ENCODE measurements at regions not wholly inside any gene's neighbourhood (a gene's known extent, or its start where the extent isn't known, plus 50 kb on each side); places are given as distances from the start of the nearest gene placed in this dataset.
A peak's percentile ranks its signal among the peaks of the same experiment; 100 is the strongest.

DNA sequence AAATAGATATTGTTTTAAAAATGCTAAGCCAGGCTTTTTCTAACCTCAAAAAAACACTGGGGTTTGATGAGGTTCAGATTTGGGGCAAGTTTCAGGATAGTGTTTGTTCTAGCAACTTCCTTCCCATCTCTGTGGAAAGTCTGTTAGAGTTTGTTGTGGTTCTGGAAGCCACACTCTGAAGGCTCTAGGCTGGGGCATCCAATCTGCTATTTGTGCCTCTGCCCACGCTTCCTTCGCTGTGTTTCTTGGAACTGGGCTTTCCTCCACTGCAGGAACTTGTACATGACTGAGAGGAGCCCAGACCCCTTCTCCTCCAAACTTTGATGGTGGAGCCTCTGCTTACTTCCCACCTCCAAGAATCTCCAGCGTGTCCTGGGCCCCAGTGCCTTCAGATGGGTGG is 108.5 kb upstream of the SLC25A13 start:
- no peak overlapping the region for H3K4me3 Mint-ChIP-seq
- no peak overlapping the region for H3K27ac Mint-ChIP-seq
- peaks cover 11% of the 10 kb centered on the region for H3K4me1 Mint-ChIP-seq (ENCODE audit: unreplicated experiment)
- no peaks in the 10 kb centered on the region for H3K27me3 Mint-ChIP-seq
- DNase-seq (ENCODE audit: extremely low spot score, unreplicated experiment) = no peak
- H3K9me3 Mint-ChIP-seq = peaks cover 4% of the 10 kb centered on the region
- TF ChIP-seq, protein P1, sequence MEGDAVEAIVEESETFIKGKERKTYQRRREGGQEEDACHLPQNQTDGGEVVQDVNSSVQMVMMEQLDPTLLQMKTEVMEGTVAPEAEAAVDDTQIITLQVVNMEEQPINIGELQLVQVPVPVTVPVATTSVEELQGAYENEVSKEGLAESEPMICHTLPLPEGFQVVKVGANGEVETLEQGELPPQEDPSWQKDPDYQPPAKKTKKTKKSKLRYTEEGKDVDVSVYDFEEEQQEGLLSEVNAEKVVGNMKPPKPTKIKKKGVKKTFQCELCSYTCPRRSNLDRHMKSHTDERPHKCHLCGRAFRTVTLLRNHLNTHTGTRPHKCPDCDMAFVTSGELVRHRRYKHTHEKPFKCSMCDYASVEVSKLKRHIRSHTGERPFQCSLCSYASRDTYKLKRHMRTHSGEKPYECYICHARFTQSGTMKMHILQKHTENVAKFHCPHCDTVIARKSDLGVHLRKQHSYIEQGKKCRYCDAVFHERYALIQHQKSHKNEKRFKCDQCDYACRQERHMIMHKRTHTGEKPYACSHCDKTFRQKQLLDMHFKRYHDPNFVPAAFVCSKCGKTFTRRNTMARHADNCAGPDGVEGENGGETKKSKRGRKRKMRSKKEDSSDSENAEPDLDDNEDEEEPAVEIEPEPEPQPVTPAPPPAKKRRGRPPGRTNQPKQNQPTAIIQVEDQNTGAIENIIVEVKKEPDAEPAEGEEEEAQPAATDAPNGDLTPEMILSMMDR (conservative IDR thresholded peaks at IDR 0.05) = no peak
- H3K36me3 Mint-ChIP-seq = peaks cover 3% of the 10 kb centered on the region

- H3K9me3 Mint-ChIP-seq = peaks cover 10% of the 10 kb centered on the region
Measured at GRCh38 chr7:96427143-96427542, 105.2 kb upstream of the SLC25A13 start.

GRCh38 chr7:96426685-96427084 is 104.8 kb upstream of the SLC25A13 start:
- no peak for DNase-seq (ENCODE audit: extremely low spot score, unreplicated experiment)

More at GRCh38 chr7:96427143-96427542, 105.2 kb upstream of the SLC25A13 start:
- Mint-ChIP-seq H3K27me3 (no peaks in the 10 kb centered on the region), H3K27ac (no peak overlapping the region), H3K4me1 (ENCODE audit: unreplicated experiment) (peaks cover 14% of the 10 kb centered on the region), H3K36me3 (peaks cover 6% of the 10 kb centered on the region), H3K4me3 (no peak overlapping the region)
- DNase-seq (ENCODE audit: extremely low spot score, unreplicated experiment) = no peak
- TF ChIP-seq, protein P1 (conservative IDR thresholded peaks at IDR 0.05) = peak; percentile 53

DNA sequence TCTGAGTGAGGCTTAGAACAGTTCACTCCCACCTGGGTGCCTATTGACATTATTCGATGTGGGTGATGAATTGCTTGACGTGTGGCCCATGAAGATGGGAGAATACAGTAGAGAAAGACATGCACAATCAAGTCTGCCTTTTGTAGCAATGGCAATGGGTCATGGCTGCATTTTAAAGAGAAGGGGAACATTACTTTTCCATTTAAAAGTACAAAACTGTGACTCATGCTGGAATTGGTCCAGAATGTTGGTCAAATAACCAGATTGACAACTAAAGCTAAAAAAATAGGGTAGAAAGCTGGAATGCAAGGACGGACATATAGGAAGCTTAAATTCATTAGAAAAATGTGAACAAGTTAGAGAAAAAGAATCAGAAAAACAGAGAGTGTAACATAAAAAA is 104.1 kb upstream of the SLC25A13 start:
- no peak overlapping the region for H3K27ac Mint-ChIP-seq
- no peak overlapping the region for H3K4me3 Mint-ChIP-seq

More at GRCh38 chr7:96426685-96427084, 104.8 kb upstream of the SLC25A13 start:
- H3K4me1 Mint-ChIP-seq (ENCODE audit: unreplicated experiment) = peaks cover 18% of the 10 kb centered on the region
- peaks cover 6% of the 10 kb centered on the region for H3K36me3 Mint-ChIP-seq
- peaks cover 10% of the 10 kb centered on the region for H3K9me3 Mint-ChIP-seq
- H3K4me3 Mint-ChIP-seq = no peak overlapping the region
- H3K27me3 Mint-ChIP-seq = no peaks in the 10 kb centered on the region
- TF ChIP-seq, protein P1 (conservative IDR thresholded peaks at IDR 0.05) = no peak
- no peak overlapping the region for H3K27ac Mint-ChIP-seq

GRCh38 chr7:96424411-96424810 is 102.5 kb upstream of the SLC25A13 start:
- Mint-ChIP-seq H3K4me1 (ENCODE audit: unreplicated experiment) (peaks cover 21% of the 10 kb centered on the region), H3K27me3 (no peaks in the 10 kb centered on the region), H3K4me3 (no peak overlapping the region), H3K36me3 (peaks cover 6% of the 10 kb centered on the region), H3K27ac (no peak overlapping the region), H3K9me3 (peaks cover 10% of the 10 kb centered on the region)
- TF ChIP-seq, protein P1 (conservative IDR thresholded peaks at IDR 0.05) = no peak
- no peak for DNase-seq (ENCODE audit: extremely low spot score, unreplicated experiment)

More for the DNA sequence above, 104.1 kb upstream of the SLC25A13 start:
- TF ChIP-seq, protein P1 (conservative IDR thresholded peaks at IDR 0.05) = no peak
- Mint-ChIP-seq H3K36me3 (peaks cover 6% of the 10 kb centered on the region), H3K27me3 (no peaks in the 10 kb centered on the region), H3K4me1 (ENCODE audit: unreplicated experiment) (peaks cover 21% of the 10 kb centered on the region), H3K9me3 (peaks cover 10% of the 10 kb centered on the region)
- no peak for DNase-seq (ENCODE audit: extremely low spot score, unreplicated experiment)

DNA sequence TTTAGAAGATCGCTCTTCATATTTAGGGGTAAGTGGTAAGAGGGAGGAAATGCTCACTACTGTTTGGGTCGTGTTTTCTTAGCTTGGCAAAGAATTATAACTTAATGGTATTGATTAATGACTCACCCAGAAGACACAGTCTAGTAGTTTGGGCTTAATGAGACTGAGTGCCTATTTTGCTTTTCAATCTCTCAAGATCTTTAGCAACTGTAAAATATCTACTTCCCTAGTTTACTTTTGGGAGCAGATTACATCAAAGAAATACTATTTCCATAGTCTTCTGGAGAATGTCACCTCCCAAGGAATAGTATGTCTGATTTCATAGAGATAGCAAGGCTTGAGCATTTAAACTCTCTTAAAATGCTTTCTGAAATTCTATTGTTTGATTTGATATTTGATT is 100.5 kb upstream of the SLC25A13 start:
- no peak for DNase-seq (ENCODE audit: extremely low spot score, unreplicated experiment)
- Mint-ChIP-seq H3K27me3 (no peaks in the 10 kb centered on the region), H3K4me3 (no peak overlapping the region), H3K27ac (no peak overlapping the region), H3K9me3 (peaks cover 6% of the 10 kb centered on the region), H3K36me3 (peaks cover 3% of the 10 kb centered on the region), H3K4me1 (ENCODE audit: unreplicated experiment) (peaks cover 21% of the 10 kb centered on the region)
- TF ChIP-seq, protein P1 (conservative IDR thresholded peaks at IDR 0.05) = no peak
